Islet of Langerhans (tissue), 1 donor: ENCODE measurements at regions not wholly inside any gene's neighbourhood (a gene's known extent, or its start where the extent isn't known, plus 50 kb on each side); places are given as distances from the start of the nearest gene placed in this dataset.
"Not testable (repeated sequence)": the region's sequence is repeated elsewhere in the genome, so short reads cannot be mapped to it uniquely, and the experiment has no call there.

Source experiments
- FAIRE-seq: peaks from one replicate; lab custom pipeline; 2011; peaks lifted over from hg19 to GRCh38; lab: Jason Lieb, UNC

DNA sequence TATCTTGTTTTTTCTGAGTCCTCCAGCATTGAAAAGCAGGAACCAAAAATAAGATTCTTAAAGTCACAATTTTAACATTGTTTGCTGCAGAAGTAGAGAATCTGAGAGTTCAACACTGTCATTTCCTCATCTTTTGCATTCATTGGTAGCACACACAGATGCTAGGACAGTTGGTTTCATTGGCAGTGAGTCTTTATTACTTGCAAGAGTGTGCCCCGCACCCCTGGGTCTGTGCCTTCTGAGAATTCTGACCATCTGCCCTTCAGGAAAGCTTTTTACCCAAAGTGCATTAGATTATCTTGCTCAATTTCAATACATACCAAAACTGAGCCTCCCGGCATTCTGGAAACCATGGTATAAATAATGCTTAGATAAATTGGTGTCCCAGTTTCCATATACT, 247.7 kb upstream of the SLITRK1 start:
- FAIRE-seq: no peak

DNA sequence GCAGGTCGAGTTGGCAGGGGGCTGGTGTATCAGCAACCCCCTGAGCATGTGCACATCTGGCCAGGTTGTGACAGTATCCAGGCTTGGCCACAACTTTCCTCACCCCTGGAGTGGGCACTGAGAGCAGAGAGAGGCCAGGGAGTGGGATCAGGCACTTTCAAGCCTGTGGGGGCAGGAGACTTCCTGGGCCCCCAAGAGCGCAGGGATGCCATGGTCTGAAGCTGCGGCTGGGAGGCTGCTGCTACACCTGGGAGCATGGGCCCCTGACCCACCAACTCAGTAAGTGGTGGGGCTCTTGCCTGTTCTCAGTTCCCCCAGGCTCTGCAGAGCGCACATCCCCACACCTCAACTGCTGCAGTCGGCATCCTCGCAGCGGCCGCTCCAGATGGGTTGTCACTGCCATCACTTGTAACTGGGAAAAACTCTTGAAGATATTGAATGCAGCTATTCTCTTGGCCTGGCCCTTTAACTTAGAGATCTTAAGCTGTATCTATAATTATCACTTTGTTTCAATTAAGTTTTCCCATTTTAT, 245.4 kb upstream of the SLITRK1 start:
- no peak for FAIRE-seq

DNA sequence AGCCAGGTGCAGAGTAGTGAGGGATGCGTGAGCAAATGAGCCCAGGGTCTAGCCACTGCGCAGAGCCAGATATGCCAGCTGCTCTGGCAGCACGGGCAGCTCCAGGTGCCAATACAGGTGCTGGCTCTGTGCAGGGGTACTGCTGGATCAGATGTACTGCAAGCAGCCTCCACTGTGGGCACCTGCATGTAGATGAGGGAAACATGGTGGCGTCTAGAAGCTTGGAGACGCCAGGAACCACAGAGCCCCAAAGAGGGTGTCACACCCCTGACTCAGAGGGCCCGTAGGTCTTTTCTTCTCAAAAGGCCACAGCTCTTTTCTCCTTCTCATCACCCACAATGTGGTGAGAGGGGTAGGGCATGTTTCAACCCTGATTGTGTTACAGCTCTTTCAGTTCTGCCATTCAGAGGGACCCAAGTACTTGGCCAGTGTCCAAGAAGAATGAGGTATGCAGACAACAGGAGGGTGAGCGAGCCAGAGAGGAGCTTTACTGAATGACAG, 244.4 kb upstream of the SLITRK1 start:
- FAIRE-seq: no peak

DNA sequence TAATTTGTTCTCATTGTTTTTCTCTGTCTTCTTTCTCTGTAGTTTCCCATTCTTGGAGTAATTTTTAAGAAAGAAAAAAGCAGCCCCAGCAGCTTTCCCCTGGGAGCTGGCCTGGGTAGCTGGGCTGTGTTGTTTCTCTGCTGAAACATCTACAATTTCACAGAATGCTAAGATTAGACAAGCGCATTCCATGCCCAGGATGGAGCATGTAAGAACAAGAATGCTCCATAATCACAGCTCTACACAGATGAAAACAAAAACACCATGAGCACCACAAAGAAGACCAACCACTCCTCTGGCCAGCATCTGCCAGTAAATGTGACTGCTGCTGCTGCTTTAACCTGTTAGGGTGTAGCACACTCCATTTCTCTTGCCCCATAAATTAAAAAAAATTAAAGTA, 239.2 kb upstream of the SLITRK1 start:
- no peak for FAIRE-seq

DNA sequence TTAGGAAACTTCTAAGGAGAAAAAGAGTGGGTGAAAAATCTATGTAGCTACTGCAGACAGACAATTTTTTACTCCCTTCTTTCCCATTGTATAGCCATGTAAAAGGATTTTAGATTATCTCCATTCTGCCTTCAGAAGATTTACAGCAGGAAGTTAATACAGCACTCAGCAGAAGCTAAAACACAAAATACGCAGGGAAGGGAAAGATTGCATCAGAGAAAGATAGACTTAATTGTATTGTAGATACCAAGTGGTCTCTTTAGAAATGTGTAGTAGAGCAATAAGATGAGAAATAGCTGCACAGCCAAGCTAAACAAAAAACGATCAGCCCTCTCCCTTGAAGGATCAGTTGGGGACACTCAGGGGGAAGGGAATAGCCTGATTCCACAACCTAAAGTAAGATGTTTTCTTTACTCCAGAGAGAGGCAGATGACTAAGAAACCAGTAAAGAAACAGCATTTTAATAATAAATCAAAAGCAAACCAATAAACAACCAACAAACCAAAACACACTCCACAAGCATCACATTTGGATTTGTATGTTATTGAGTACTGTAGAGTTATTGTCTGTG, 236.7 kb upstream of the SLITRK1 start:
- no peak for FAIRE-seq

DNA sequence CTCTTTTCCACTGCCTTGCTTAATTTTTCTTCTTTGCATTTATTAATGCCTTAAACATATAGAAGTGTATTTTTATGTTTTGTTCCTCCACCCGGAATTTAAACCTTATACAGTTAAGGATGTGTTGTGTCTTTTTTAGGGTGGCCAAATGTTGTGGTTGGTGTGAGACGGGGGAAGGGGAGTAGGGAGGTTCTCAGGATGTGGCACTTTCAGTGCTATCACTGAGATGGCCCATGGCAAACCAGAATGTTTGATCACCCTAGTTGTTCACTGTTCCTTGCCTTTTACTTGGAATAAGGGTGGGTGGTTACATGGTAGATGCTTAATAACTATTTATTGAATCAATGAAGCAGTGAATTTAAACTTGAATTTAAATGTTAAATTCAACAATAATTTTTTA, 216.0 kb upstream of the SLITRK1 start:
- FAIRE-seq: no peak

DNA sequence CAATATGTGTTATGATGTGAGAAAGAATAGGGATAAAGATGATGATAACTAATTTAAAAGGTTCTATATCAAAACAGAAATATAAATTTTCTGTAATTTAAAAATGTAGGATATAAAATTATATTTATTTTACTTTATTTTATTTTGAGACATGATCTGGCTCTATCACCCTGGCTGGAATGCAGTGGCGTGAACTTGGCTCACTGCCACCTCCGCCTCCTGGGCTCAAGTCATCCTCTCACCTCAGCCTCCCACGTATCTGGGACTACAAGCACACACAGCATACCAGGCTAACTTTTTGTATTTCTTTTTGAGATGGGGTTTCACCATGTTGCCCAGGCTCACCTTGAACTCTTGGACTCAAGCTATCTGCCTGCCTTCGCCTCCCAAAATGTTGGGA, 214.9 kb upstream of the SLITRK1 start:
- no peak for FAIRE-seq

DNA sequence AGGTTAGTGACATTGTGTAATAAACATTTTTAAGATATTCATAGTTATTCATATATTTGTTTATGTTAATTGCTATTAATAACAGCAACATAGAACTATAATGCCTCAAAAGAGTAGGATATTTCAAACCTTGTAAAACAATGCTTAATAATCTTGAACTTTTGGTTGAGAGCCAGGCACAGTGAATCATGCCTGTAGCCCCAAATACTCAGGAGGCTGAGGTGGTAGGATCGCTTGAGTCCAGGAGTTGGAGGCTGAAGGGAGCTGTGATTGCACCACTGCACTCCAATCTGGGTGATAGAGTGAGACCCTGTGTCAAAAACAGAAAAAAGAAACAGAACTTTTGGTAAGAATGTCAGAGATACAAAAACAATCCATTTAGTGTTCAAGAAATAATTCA, 213.9 kb upstream of the SLITRK1 start:
- FAIRE-seq: no peak

DNA sequence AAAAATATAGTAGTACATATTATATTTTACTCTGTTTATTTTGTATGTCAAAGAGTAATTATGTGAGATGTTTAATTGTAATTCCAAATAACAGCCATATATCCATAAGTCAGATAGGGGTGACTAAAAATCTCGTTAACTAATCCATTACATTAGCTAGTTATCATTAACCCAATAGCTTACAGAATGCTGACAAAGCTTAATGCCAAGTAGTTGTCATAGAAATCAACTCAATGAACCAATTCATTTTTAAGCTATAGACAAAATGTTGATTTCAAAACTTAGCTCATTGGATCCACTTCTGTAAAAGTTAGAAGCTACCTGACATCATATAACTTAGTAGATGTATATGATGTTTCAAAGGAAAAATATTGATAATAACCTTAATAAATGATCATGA, 206.7 kb upstream of the SLITRK1 start:
- no peak for FAIRE-seq

DNA sequence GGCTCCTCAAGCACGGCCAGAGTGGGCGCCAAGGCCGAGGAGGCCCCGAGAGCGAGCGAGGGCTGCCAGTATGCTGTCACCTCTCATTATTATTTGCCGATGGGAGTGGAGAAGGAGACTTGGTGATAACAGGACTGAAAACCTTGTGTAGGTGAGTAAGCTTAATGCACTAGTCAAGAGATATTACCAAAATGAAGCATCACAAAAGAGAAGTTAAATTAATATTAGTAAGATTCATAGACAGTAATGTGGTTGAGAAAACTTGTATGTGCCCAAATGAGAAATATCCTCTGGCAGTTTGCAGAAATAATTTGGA, 204.5 kb upstream of the SLITRK1 start:
- FAIRE-seq: no peak

DNA sequence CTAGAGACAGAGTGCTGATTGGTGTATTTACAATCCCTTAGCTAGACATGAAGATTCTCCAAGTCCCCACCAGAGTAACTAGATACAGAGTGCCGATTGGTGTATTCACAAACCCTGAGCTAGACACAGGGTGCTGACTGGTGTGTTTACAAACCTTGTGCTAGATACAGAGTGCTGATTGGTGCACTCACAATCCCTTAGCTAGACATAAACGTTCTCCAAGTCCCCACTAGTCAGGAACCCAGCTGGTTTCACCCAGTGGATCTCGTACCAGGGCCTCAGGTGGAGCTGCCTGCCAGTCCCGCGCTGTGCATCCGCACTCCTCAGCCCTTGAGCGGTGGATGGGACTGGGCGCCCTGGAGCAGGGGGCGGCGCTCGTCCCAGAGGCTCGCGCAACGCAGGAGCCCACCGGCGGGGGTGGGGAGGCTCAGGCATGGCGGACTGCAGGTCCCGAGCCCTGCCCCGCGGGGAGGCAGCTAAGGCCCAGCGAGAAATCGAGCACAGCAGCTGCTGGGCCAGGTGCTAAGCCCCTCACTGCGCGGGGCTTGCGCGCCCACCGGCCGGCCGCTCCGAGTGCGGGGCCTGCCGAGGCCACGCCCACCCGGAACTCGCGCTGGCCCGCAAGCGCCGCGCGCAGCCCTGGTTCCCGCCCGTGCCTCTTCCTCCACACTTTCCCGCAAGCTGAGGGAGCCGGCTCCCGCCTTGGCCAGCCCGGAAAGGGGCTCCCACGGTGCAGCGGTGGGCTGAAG, 204.0 kb upstream of the SLITRK1 start:
- FAIRE-seq: not testable (repeated sequence)

DNA sequence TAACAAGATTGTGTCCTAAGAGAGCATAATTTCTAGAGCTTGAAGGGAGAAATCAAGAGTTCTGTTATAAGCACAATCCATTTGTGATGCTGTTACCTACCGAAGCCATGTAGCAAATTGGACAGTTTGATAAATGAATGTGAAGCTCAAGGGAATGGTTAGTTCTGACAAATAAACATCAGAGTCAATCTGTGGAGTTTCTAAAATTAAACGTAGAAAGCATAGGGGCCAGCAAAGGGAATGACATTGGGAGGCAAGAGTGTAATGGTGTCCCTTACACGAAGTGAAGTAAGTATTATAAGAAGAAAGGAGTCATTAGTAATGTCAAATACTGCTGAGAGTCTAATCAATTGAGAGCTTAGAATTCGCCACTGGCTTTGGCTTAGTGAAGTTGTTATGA, 200.2 kb upstream of the SLITRK1 start:
- FAIRE-seq: no peak

DNA sequence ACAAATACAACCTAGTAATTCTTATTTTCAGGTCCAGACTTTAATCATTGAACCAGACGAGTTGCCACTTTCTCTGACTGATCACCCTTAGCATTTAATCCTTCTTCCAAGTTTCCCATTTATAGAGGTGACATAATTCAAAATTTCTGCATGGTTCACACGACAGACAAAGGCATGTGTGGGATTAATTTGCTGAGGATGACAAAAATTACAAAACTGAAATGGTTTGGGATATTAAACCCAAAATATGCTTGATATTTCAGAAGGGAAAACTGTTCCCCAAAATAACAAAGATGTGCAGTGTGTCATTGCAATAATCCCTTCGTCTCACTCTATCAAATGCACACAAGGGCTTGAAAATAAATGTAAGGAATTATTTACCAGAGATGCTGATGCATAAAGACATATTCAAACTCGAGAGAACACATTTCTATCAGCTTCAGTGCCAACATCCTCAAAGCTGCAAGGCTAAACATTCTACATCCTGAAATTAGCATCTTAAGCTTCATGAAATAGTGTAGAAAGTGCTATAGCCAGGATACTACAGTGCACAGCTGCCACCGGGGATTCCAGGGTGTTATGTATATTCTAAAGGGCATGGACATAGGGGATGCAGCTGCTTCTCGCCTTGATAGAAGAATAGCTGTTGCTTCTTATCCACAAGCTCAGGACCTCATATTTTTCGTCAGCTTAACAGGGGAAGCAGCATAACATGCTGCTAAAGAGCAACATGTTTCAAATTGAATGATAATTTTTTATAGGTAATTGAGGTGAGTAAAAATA, 198.7 kb upstream of the SLITRK1 start:
- FAIRE-seq: no peak

DNA sequence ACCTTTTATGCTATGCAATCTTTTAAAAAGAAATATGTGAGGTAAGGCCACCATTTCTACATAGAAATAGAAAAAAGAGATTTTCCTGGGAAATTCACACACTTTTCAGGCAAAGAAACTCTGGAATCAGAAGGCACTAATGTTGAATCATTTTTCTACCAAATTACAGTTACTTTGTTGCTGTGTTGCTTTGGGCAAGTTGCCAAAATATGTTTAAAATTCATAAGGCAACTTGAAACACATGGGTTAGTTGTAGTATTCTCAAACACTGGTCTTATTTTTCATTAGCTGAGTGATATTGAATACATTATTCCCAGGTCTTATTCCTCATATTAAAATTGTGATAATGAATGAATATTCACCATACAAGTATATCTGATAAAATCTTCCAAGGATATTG, 195.0 kb upstream of the SLITRK1 start:
- FAIRE-seq: no peak

DNA sequence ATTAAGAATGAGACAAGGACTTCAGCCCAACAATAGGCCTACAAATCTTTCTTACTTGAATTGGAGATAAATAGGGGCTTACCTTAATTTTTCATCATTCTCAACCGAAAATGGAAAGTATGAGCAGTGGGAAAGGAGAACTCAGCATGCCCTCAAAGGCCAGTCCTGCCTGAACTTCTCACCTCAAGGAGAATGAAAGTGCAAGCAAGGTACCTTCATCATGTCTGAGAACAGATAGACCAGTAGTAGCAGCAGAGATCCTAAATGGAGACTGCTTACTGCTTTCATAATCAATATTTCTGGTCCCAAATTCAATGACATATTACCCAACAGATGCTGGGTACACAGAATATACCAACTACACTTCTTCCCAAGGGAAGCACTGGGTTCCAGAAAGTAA, 194.0 kb upstream of the SLITRK1 start:
- no peak for FAIRE-seq

DNA sequence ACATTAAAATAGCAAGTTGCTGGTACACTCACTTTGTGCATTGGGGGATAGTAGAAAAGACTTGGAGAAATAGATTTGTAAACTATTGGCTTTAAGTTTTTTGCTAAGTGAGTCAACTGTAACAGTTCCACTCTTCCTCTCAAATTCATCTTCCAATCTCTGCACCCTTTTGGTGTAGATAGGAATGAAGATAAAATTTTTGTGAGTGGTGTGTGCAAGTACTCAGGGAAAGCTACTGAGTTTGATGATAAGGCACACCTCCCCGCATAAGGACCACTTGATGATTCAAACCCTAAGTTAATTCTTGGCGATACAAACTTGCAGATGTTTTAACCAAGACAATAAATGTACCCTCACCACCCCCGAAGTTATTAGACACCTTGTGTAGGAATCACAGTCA, 168.3 kb upstream of the SLITRK1 start:
- no peak for FAIRE-seq

DNA sequence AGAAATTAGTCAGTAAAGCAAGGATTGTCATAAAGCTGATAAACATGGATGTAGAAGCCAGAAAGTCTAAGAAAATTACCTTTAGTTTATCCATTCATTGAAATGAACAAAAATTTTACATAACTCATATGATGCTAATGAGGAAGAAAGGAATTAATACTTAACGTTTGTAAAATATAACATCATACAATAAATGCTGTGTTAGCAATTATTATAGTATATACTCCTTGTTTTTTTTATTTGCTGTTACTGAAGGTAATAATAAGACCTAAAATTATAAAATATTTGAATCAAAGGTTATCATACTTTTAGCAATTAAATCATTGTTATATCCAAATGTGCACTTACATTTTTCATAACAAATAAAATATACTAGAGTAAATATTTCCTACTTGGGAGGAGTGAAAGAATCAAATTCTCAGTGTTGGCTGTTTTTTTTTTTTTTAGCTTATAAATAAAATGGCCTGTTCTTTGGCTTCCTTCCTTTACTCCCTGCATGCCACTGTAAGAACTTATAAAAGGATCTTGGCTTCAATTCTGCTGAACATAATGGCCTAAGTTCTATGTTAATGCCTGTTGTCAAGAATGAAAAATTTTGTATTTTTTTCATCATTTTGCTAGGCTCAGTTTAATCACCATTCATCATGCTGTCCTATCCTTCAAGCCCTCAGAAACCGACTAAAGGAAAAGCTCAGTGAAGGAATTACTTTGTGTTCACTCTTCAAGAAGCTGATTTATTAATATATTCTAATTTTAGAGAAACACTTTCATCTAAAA, 167.4 kb upstream of the SLITRK1 start:
- FAIRE-seq: no peak

DNA sequence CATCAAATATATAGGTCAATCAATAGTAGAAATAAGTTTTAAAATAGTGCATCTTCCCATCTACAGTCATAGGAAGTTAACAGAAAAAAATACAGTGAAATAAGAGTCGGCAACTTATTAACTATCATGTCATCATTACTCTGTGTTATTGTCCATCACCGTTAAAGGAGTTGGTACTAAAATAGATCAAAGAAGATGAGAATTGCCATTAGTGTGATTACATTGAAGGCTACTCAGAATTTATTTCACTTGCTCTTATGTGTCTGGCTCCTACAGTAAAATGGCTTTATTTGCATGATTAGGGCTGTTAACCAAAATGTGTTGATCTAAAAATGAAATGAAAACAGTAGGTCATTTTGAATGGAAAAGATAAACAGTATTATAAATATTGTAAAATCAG, 162.5 kb upstream of the SLITRK1 start:
- FAIRE-seq: no peak

DNA sequence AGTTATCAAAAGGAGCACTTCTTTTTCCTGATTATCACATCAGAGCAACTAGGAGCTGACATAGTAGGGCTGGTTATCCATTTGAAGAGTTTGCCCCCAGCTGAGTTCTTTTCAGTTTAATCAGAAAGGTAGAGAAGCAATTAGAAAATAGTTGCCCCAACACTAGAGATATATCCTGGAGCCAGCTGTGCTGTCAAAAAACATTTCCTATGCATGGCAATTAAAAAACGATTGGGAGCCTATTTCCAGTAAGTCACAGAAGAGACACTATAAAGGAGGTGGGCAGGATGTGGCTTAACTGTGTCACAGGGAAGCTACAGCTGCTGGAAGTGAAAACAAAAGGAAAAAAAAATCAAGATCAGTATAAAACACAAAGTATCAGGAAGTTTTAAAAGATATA, 155.7 kb upstream of the SLITRK1 start:
- no peak for FAIRE-seq

DNA sequence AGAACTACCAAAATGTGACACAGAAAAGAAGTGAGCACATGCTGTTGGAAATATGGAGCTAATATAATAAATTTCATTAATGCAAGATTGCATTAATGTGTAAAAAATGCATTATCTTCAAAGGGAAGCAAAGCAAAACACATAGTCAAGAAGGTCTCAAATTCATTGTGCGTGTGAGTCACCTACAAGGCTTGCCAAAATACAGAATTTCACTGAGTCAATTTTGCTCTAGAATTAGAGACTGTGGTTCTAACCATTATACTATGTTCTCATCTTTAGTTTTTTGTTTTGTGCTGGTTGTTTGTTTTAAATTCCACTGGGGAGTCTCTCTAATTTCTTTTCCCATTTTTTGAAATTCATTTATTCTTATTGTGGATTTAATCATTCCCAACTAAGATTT, 149.8 kb upstream of the SLITRK1 start:
- no peak for FAIRE-seq

DNA sequence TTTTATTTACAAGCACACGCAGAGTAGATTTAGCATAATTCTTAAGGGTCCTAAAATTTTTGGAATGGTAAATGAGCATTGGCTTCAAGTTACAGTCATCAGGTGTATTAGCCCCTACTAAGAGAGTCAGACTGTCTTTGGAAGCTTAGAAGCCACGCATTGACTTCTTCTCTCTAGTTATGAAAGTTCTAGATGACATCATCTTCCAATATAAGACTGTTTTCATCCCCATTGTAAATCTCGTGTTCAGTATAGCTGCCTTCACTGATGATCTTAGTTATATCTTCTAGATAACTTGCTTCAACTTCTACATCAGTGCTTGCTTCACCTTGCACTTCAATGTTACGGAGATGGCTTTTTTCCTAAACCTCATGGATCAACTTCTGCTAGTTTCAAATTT, 148.8 kb upstream of the SLITRK1 start:
- FAIRE-seq: no peak

DNA sequence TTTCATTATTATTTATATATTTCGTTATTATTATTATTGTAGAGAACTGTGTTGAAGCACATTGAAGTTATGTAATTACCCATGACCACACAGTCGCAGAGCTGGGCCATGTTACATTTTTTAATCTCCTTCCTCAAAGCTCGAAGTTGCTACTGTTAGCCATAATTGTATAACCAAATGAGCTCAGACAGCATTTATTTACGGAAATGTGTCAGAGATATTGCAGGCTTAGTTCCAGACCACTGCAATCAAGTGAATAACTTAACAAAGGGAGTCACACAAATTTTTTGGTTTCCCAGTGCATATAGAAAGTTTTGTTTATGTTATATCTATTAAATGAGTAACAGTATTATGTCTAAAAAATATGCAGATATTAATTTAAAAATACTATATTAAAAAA, 147.1 kb upstream of the SLITRK1 start:
- FAIRE-seq: no peak

DNA sequence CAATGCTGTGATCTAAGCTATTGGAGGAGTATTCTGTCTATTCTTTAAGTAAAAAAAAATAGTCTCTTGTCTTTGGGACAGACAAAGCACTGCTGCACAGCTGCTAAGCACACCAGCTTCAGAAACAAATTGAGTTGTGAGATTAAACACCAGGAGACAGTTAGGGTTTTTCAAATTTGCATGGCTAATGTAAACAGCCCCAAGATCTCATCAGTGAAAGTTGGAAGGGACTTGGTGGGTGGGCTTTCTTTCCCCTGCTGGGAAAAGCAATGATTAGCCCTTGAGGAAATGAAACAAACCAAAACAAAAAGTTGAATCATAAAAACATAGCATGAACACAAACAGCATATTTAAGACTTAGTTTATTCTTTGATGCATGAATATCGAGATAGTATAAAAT, 143.6 kb upstream of the SLITRK1 start:
- no peak for FAIRE-seq
